Heart left ventricle (tissue), 16 donors: ENCODE measurements at regions not wholly inside any gene's neighbourhood (a gene's known extent, or its start where the extent isn't known, plus 50 kb on each side); places are given as distances from the start of the nearest gene placed in this dataset.

ENCODE experiments used
- ATAC-seq, 4 donors: fragments of 200-7000 bp; cut with Tn5 transposase; one replicate each; pipeline ENCODE4 v1.9.1; 2020 to 2022; ENCODE audit warnings: moderate library complexity in 4 of 4, mild to moderate bottlenecking in 3 of 4, moderate number of reproducible peaks in 1 of 4
- DNase-seq, 5 donors: peaks; one replicate each; pipeline ENCODE4 v3.0.0-alpha.2; 2020
- H3K27ac ChIP-seq, 12 donors: fragments of 200-600 bp; sonication (generic) in 4 of 12; one replicate each; pipeline versions ENCODE4 v1.5.0 to v1.8.0; 2016 to 2022; ENCODE audit warnings: mild to moderate bottlenecking in 2 of 12
- H3K27me3 ChIP-seq, 9 donors: fragments of 200-600 bp; sonication (generic) in 2 of 9; one replicate each; pipeline versions ENCODE4 v1.5.1 to v1.8.0; 2016 to 2022; ENCODE audit warnings: mild to moderate bottlenecking in 3 of 9
- H3K36me3 ChIP-seq, 9 donors: fragments of 200-600 bp; sonication (generic) in 2 of 9; one replicate each; pipeline versions ENCODE4 v1.5.0 to v1.8.0; 2018 to 2022; ENCODE audit warnings: mild to moderate bottlenecking in 2 of 9
- H3K4me1 ChIP-seq, 12 donors: fragments of 200-600 bp; sonication (generic) in 4 of 12; one replicate each; pipeline versions ENCODE4 v1.5.0 to v1.8.0; 2016 to 2022; ENCODE audit warnings: mild to moderate bottlenecking in 3 of 12
- H3K4me3 ChIP-seq, 12 donors: fragments of 200-600 bp; sonication (generic) in 4 of 12; one replicate each; pipeline versions ENCODE4 v1.5.0 to v1.8.0; 2017 to 2022; ENCODE audit warnings: mild to moderate bottlenecking in 9 of 12, moderate library complexity in 4 of 12
- H3K9me3 ChIP-seq, 12 donors: fragments of 200-600 bp; sonication (generic) in 4 of 12; one replicate each; pipeline versions ENCODE4 v1.5.0 to v1.8.0; 2016 to 2022; ENCODE audit warnings: mild to moderate bottlenecking in 1 of 12
- POLR2A ChIP-seq, 2 donors: fragments of 450-650 bp; IDR thresholded peaks; one replicate each; pipeline ENCODE4 v1.6.1; 2017; ENCODE audit warnings: antibody characterized with exemption in 2 of 2, mild to moderate bottlenecking in 2 of 2, moderate library complexity in 2 of 2
- WGBS, 4 donors: extraction: QIAGEN DNeasy Blood & Tissue Kit in 2 of 4; methylation state at CpG; one replicate each; pipeline versions ENCODE4 v1.1.5 to v1.1.7; 2013 to 2018; 5-methylcytosine and 5-hydroxymethylcytosine counted together
- intact Hi-C, 10 donors: fragments of 100-400 bp; cut with DNase I; formaldehyde crosslinking; loops; one replicate each; pipeline versions ENCODE4 v1.11.1 to v1.14.2; 2022
- TF ChIP-seq, protein P1 (sequence below), 12 donors: fragments of 200-600 bp; sonication (generic) in 4 of 12; IDR thresholded peaks; one replicate each; pipeline versions ENCODE4 v1.5.0 to v1.8.0; 2018 to 2022; ENCODE audit warnings: antibody characterized with exemption in 12 of 12, mild to moderate bottlenecking in 5 of 12
- donor health status: ischemic (EF 13 %, LVEDD 7.1; RV severe dilation, severe dysfunction).
- donor health status: healthy with polysubstance abuse.
- donor health status: DM: no; HTN: yes; CAD: no.
- donor health status: DM: no; HTN: no; CAD: no.
- donor health status: ischemic (EF 25% LVEDD 6.9; RV normal size, moderate dysfunction).
- donor health status: ischemic (EF 25% LVEDD 5.7; RV mildly dilated, moderate dysfunction).
- donor health status: healthy.
- donor health status: DM: yes; HTN: yes; CAD: no.
- donor health status: ischemic (EF 35%, LVEDD 5.7; RV mildly dilated, moderate dysfunction).
- donor health status: nonischemic (EF 11% LVEDD 7.7; RV severe dilation, severe dysfunction).
- donor health status: DM: yes; HTN: yes; CAD: no.
- donor health status: PGD.
- donor health status: ischemic (EF 29% LVEDD 5.4; RV normal size, mild dysfunction).
- donor health status: nonischemic (EF 23%, LVEDD 6.1; RV moderate dilation, normal function).

DNA sequence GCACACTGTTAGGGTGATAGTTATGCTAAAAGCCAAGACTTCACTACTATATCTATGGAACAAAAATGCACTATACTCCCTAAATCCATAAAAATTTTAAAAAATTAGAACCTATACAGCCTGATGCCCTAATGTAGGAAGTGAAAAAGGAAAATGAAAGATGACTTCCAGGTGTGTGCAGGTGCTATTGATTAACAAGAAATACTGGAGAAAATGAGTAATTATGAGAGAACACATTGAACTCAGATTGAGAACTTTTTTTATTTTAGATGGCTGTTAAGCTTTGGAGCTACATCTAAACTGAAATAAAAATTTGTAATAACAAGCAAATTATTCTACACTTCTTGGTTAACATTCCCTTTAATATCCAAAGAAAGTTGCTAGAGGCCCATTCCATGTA is 1015.7 kb downstream of the PCDH9 start:
- H3K27me3 ChIP-seq: no peaks in the 10 kb centered on the region
- H3K9me3 ChIP-seq: no peaks in the 10 kb centered on the region
- no peak for DNase-seq
- no peak for TF ChIP-seq POLR2A (IDR thresholded peaks at IDR 0.05)
- TF ChIP-seq, protein P1, sequence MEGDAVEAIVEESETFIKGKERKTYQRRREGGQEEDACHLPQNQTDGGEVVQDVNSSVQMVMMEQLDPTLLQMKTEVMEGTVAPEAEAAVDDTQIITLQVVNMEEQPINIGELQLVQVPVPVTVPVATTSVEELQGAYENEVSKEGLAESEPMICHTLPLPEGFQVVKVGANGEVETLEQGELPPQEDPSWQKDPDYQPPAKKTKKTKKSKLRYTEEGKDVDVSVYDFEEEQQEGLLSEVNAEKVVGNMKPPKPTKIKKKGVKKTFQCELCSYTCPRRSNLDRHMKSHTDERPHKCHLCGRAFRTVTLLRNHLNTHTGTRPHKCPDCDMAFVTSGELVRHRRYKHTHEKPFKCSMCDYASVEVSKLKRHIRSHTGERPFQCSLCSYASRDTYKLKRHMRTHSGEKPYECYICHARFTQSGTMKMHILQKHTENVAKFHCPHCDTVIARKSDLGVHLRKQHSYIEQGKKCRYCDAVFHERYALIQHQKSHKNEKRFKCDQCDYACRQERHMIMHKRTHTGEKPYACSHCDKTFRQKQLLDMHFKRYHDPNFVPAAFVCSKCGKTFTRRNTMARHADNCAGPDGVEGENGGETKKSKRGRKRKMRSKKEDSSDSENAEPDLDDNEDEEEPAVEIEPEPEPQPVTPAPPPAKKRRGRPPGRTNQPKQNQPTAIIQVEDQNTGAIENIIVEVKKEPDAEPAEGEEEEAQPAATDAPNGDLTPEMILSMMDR (IDR thresholded peaks at IDR 0.05): no peak
- H3K36me3 ChIP-seq: no peaks in the 10 kb centered on the region
- H3K27ac ChIP-seq: no peak overlapping the region
- H3K4me3 ChIP-seq: no peak overlapping the region
- intact Hi-C loops: no loop called here
- H3K4me1 ChIP-seq: no peaks in the 10 kb centered on the region
- no peak for ATAC-seq

DNA sequence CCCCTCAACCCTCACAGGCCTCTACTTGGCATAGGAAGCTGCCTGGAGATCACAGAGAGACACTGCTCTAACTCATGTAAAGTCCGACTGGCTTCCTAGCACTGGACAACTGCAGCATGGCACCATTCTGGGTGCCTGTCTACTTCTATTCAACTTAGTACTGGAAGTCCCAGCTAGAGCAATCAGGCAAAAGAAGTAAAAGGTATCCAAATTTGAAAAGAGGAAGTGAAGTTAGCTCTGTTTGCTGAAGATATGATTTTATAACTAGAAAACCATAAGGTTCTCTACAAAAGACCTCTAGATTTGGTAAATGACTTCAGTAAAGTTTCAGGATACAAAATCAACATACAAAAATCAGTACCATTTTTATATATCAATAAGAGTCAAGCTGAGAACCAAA is 1017.6 kb downstream of the PCDH9 start:
- Histone ChIP-seq H3K4me1 (no peaks in the 10 kb centered on the region), H3K9me3 (no peaks in the 10 kb centered on the region), H3K27me3 (no peaks in the 10 kb centered on the region), H3K4me3 (no peak overlapping the region), H3K27ac (no peak overlapping the region), H3K36me3 (no peaks in the 10 kb centered on the region)
- 90 to 94% (median 93%) methylated on average over 1 of the region's 1 CpG for WGBS, 4 donors
- intact Hi-C loops: no loop called here
- ATAC-seq (no peak), DNase-seq (no peak)
- TF ChIP-seq, protein P1 (IDR thresholded peaks at IDR 0.05): no peak
- TF ChIP-seq POLR2A (IDR thresholded peaks at IDR 0.05): no peak

DNA sequence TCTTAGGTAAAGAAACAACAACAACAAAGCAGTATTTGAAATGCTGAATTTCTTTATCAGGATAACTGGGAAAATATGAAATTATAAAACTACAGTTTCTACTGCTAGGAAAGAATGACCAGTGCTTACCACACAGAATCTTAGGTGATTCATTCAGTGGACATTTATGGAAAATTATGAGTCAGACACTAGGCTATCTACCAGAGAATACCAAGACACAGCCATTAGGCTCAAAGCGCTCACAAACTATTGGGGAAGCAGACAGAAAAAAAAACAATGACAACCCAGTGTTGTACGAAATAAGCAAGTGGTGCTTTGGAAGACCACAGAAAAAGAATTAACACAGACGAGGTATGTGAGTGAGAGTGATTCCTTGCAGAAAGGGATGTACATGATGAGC is 1019.5 kb downstream of the PCDH9 start:
- no peaks in the 10 kb centered on the region for H3K36me3 ChIP-seq
- no peak overlapping the region for H3K27ac ChIP-seq
- no peak overlapping the region for H3K4me3 ChIP-seq
- intact Hi-C loops: no loop called here
- no peaks in the 10 kb centered on the region for H3K27me3 ChIP-seq
- ATAC-seq (peak in 3 of 4 donors; percentile 34 to 57 (median 54)), DNase-seq (no peak)
- no peaks in the 10 kb centered on the region for H3K4me1 ChIP-seq
- TF ChIP-seq, protein P1 (IDR thresholded peaks at IDR 0.05): no peak
- TF ChIP-seq POLR2A (IDR thresholded peaks at IDR 0.05): no peak
- 66 to 81% (median 78%) methylated on average over 3 of the region's 3 CpGs for WGBS, 4 donors
- H3K9me3 ChIP-seq: no peaks in the 10 kb centered on the region

DNA sequence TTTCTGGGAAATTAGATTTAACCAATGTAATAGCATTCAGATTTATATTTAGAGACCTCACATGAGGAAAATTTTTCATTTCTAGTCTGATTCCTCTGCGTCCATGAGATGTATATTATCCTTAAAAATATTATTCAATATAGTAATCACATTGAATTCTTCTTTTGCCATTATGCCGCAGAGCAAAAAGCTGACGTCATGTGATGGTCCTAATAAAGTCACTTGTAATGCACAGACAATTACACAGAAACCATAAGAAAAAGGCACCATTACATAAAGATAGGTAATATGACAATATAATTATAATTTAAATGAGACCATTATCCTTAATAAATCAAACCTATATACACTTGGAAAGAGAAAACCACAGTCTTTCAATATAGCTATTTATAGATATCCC is 1021.5 kb downstream of the PCDH9 start:
- ATAC-seq (no peak), DNase-seq (no peak)
- TF ChIP-seq, protein P1 (IDR thresholded peaks at IDR 0.05): no peak
- no peak for TF ChIP-seq POLR2A (IDR thresholded peaks at IDR 0.05)
- Histone ChIP-seq H3K4me1 (no peaks in the 10 kb centered on the region), H3K4me3 (no peak overlapping the region), H3K9me3 (no peaks in the 10 kb centered on the region), H3K27me3 (no peaks in the 10 kb centered on the region), H3K27ac (no peak overlapping the region), H3K36me3 (no peaks in the 10 kb centered on the region)
- intact Hi-C loops: no loop called here
- 63 to 66% (median 64%) methylated on average over 3 of the region's 3 CpGs for WGBS, 4 donors
